Activated CD8-positive, alpha-beta memory T cell treated with anti-CD3 and anti-CD28 coated beads, Interleukin-2, amount 10 ng/mL, durations not matched to agents 7 days and 5 days (primary cell): ENCODE measurements at regions not wholly inside any gene's neighbourhood (a gene's known extent, or its start where the extent isn't known, plus 50 kb on each side); places are given as distances from the start of the nearest gene placed in this dataset.

ENCODE experiments used
- ATAC-seq: fragments of 150-1000 bp; cut with Tn5 transposase; one replicate; pipeline ENCODE4 v1.10.0; 2021; ENCODE audit warnings: moderate library complexity
- CTCF ChIA-PET: fragments of 350-600 bp; sonication (Branson Sonifier 250); formaldehyde crosslinking; loops from one replicate; lab custom pipeline; 2021; ENCODE audit warnings: antibody characterized with exemption; lab: Charles Lee
- DNase-seq: peaks from one replicate; pipeline ENCODE4 v3.0.0-alpha.2; 2020
- H3K27ac Mint-ChIP-seq: one replicate; pipeline ENCODE4 v1.8.0; 2021; ENCODE audit warnings: mild to moderate bottlenecking, mixed read lengths
- H3K27me3 Mint-ChIP-seq: one replicate; pipeline ENCODE4 v1.8.0; 2021; ENCODE audit warnings: mixed read lengths
- H3K36me3 Mint-ChIP-seq: one replicate; pipeline ENCODE4 v1.8.0; 2021; ENCODE audit warnings: mild to moderate bottlenecking, mixed read lengths
- H3K4me1 Mint-ChIP-seq: one replicate; pipeline ENCODE4 v1.8.0; 2021; ENCODE audit warnings: mixed read lengths
- H3K4me3 Mint-ChIP-seq: one replicate; pipeline ENCODE4 v1.8.0; 2021; ENCODE audit warnings: mild to moderate bottlenecking, moderate library complexity, mixed read lengths
- H3K9me3 Mint-ChIP-seq: one replicate; pipeline ENCODE4 v1.8.0; 2022; ENCODE audit warnings: low read depth, mixed read lengths

DNA sequence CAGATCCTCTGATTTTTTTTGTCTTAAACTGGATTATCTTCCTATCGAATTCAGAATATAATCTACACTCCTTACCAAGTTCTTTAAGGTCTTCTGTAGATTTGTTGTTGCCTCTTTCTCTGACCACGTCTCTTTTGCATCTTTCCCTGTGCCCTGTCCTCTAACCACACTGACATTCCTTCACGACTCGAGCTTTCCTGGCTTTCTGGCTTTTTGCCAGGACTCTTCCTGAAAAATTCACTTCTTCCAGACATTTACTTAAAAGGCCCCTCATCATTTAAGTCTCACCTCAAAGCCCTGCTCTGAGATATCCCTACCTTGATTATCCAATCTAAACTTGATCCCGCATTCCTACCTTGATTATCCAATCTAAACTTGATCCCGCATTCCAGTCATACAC lies 422.3 kb upstream of the DCN start:
- ATAC-seq (no peak), DNase-seq (no peak)
- no peaks in the 10 kb centered on the region for H3K27me3 Mint-ChIP-seq
- H3K4me1 Mint-ChIP-seq = no peaks in the 10 kb centered on the region
- no peaks in the 10 kb centered on the region for H3K36me3 Mint-ChIP-seq
- peaks cover 3% of the 10 kb centered on the region for H3K9me3 Mint-ChIP-seq
- H3K4me3 Mint-ChIP-seq = no peak overlapping the region
- no peak overlapping the region for H3K27ac Mint-ChIP-seq
- CTCF ChIA-PET = no interaction called here

DNA sequence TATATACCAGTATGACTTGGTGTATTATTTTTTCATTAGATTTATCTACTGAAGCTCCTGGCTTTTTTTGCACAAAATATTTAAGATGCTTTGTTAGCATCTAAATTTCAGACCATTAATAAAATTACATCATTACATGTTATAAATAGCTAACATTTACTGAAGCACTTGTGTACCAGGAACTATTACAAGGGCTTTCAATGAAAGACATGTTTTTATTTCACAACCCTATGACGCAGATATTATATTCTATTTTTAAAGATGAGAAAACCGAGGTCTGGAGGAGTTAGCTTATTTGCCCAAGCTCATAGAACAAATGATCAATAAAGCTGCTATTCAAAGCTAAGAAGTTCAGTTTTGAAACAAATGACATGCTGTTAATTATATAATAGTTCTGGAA lies 420.4 kb upstream of the DCN start:
- Mint-ChIP-seq H3K9me3 (peaks cover 3% of the 10 kb centered on the region), H3K36me3 (no peaks in the 10 kb centered on the region), H3K27ac (no peak overlapping the region), H3K4me3 (no peak overlapping the region), H3K4me1 (no peaks in the 10 kb centered on the region), H3K27me3 (no peaks in the 10 kb centered on the region)
- DNase-seq (no peak), ATAC-seq (no peak)
- CTCF ChIA-PET = no interaction called here

DNA sequence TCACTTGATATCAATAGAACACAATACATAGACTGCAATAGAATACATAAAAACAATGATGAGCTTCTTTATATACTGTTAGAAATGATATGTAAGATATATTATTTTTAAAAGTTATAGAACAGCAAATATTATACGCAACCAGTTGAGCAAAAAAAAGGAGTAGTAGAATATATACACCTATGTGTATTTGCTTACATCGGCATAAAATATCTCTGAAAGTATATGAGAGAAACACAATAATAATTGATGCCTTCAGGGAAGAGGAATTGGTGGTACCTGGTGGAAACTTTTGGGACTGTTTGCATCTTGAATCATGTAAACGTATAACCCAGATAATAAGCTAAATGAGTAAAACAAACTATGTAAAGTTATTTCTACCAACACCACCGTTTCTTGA lies 418.4 kb upstream of the DCN start:
- Mint-ChIP-seq H3K27me3 (no peaks in the 10 kb centered on the region), H3K4me1 (no peaks in the 10 kb centered on the region), H3K27ac (no peak overlapping the region), H3K36me3 (no peaks in the 10 kb centered on the region), H3K4me3 (no peak overlapping the region), H3K9me3 (peaks cover 3% of the 10 kb centered on the region)
- ATAC-seq (no peak), DNase-seq (no peak)
- CTCF ChIA-PET = no interaction called here

DNA sequence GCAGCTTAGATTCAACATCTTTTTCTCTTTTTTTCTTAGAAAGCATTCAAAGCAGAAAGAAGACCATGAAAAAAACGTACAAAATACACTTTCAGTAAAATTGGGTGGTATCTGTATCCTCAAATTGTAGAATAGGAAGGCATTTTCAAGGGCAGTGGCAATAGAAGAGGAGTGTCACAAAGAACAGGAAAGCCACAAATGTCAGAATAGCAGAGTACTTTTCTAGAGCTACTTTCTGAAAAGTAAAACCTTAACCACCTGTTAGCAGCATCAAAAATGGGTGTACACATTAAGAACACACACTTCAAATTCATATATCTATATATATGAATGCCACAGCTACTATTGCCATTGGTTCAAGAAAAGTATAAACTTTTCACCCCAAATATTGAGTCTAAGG lies 412.1 kb upstream of the DCN start:
- no peak overlapping the region for H3K27ac Mint-ChIP-seq
- CTCF ChIA-PET = interaction anchor here (1.0 kb wide), 1 partner anchor 17 kb away, joined by 3 read pairs; no protein-coding TSS in a partner anchor
- no peaks in the 10 kb centered on the region for H3K36me3 Mint-ChIP-seq
- H3K4me3 Mint-ChIP-seq = no peak overlapping the region
- no peak for ATAC-seq
- DNase-seq = no peak
- peaks cover 6% of the 10 kb centered on the region for H3K4me1 Mint-ChIP-seq
- no peaks in the 10 kb centered on the region for H3K9me3 Mint-ChIP-seq
- H3K27me3 Mint-ChIP-seq = no peaks in the 10 kb centered on the region

DNA sequence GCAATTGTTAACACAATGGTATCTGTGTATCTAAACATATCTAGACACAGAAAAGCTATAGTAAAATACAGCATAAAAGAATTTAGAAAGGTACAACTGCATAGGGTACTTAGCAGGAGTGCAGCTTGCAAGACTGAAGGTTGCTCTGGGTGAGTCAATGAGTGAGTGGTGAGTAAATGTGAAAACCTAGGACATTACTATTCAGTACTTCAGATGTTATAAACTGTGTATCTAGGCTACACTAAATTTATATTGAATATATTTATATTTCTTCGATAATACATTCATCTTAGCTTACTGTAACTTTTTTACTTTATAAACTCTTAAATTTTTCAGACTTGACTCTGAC lies 409.0 kb upstream of the DCN start:
- Mint-ChIP-seq H3K4me3 (no peak overlapping the region), H3K9me3 (no peaks in the 10 kb centered on the region), H3K27ac (no peak overlapping the region), H3K27me3 (no peaks in the 10 kb centered on the region), H3K4me1 (peaks cover 6% of the 10 kb centered on the region), H3K36me3 (no peaks in the 10 kb centered on the region)
- DNase-seq (no peak), ATAC-seq (no peak)
- CTCF ChIA-PET = interaction anchor here (0.6 kb wide), 1 partner anchor 113 kb away, joined by 3 read pairs; no protein-coding TSS in a partner anchor

DNA sequence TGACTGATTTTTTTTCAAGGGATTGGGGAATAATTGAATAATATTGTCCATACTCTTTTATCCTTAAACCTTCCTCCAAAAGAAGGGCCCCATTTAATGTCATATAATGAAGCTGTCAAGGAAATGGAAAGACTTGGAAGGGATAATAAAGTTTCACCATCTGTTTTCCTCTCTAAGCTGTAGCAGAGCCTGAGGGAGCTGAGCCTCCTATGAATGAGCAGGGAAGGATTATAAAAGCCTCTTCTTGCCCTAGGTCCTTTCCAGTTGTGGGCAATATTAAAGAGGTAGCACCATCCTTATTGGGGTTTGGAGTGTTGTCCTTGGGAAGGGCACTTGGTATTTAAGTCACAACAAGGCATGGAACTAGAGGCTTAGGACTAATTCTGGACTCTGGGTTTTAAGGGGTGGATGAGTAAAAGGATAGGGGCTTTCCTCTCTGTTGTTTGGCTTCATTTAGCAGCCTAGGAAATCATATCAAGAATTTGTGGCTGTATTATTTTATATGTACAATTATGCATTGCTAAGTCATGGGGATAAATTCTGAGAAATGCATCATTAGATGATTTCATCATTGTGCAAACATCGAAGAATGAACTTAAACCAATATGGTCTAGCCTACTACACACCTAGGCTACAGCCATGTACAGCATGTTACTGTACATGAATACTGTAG lies 408.5 kb upstream of the DCN start:
- CTCF ChIA-PET = interaction anchor here (0.6 kb wide), 1 partner anchor 113 kb away, joined by 3 read pairs; no protein-coding TSS in a partner anchor
- no peak for ATAC-seq
- H3K4me3 Mint-ChIP-seq = no peak overlapping the region
- peaks cover 6% of the 10 kb centered on the region for H3K4me1 Mint-ChIP-seq
- no peaks in the 10 kb centered on the region for H3K36me3 Mint-ChIP-seq
- H3K27me3 Mint-ChIP-seq = no peaks in the 10 kb centered on the region
- no peak for DNase-seq
- no peaks in the 10 kb centered on the region for H3K9me3 Mint-ChIP-seq
- no peak overlapping the region for H3K27ac Mint-ChIP-seq

DNA sequence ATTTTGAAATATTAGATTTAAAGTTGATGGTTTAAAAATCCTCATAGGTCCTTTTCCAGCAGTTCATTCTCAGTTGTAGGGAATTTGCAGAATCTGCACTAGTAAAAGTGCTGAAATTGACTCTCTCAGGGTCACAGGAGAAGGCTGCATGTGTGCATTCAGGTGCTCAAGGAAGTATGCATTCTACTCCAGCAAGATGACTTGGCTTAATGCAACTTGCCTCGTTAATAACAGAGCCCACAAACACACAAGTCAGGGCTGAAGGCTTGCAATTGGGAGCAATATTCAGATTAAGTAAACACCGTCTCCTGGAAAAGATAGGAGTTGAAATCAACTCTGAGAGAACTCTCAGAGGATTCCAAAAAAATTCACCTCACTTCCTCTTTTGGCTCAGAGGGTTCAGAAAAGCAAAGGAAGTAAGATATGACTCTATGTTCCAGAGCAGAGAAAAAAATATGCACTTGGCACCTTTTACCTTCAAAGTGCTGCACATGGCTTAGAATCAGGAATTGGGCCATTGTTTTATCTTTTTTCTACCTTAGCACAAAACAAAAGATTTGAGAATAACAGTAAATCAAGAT lies 406.3 kb upstream of the DCN start:
- H3K27me3 Mint-ChIP-seq = no peaks in the 10 kb centered on the region
- no peaks in the 10 kb centered on the region for H3K9me3 Mint-ChIP-seq
- H3K4me1 Mint-ChIP-seq = peaks cover 6% of the 10 kb centered on the region
- CTCF ChIA-PET = no interaction called here
- no peaks in the 10 kb centered on the region for H3K36me3 Mint-ChIP-seq
- H3K4me3 Mint-ChIP-seq = no peak overlapping the region
- ATAC-seq = no peak
- no peak for DNase-seq
- no peak overlapping the region for H3K27ac Mint-ChIP-seq

DNA sequence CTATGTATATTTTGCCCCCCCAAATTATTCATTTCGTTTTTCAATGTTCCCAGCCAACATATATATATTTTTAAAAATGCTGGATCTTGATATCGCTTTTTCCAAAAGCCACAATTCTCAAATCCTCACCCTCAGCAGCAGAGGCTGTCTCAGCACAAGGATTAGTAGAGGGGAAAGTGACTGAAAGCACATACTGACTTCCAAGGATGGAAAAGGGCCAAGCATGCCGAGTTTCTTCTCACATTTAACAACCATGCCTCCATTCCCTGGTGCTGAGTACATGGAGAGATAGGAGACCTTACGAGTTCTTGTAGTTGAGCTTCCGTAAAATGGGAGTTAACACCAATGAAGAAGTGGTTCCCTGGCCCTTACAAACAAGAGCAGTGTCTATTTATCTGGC lies 403.4 kb upstream of the DCN start:
- no peaks in the 10 kb centered on the region for H3K36me3 Mint-ChIP-seq
- H3K27ac Mint-ChIP-seq = no peak overlapping the region
- DNase-seq (no peak), ATAC-seq (no peak)
- CTCF ChIA-PET = no interaction called here
- H3K4me3 Mint-ChIP-seq = no peak overlapping the region
- no peaks in the 10 kb centered on the region for H3K9me3 Mint-ChIP-seq
- H3K27me3 Mint-ChIP-seq = no peaks in the 10 kb centered on the region
- H3K4me1 Mint-ChIP-seq = no peaks in the 10 kb centered on the region

DNA sequence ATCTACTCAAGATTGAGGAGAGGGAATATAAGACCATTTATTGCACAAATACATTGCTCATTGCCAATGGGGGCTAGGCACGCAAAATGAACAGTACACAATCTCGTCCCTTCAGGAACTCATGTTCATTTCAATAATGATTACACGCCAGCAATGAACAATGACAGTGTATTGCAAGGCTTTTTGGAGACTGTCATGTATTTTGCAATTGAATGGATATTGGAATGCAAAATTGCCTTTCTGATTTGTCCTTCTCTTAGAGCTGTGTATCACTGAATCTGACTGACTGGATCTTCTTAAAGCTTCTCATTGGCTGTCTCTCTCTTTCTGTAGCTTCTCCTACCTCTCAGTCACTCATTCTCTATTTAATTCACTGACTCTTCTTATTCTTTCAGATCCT lies 400.2 kb upstream of the DCN start:
- Mint-ChIP-seq H3K4me1 (peaks cover 2% of the 10 kb centered on the region), H3K27ac (no peak overlapping the region), H3K27me3 (no peaks in the 10 kb centered on the region), H3K4me3 (no peak overlapping the region), H3K9me3 (no peaks in the 10 kb centered on the region), H3K36me3 (no peaks in the 10 kb centered on the region)
- no peak for ATAC-seq
- no peak for DNase-seq
- CTCF ChIA-PET = no interaction called here

DNA sequence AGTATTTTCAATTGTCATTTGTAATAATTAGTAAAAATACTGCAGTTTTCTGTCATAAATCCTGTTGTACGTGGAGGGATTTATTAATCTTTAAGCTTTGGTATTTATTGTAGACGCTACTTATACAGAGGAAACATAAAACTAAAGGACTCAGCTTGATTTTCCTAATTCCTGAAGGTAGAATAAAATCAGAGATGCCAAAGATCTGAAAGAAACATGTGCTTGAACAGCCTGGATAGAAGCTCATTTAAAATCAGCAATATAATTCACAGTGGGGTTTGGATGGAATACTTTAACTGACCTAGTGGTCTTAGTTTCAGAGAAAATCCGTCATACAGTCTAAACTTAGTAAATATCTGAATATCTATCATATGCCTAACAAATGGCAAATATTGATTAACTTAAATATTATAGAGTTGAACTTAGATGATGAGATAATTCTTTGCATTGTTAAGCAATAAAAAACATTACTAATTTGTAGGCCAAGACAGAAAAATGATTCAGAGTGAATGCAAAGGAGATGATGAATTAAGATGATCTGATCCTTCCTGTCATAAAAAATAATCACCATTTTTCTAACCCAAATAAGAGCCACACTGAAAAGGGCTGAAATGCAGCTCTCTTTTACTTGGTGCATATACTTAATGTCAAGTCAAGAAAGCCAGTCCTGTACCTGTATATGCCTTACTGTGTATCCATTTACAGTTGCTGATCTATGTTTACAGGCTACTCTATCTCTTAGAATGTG lies 397.1 kb upstream of the DCN start:
- ATAC-seq (no peak), DNase-seq (no peak)
- no peaks in the 10 kb centered on the region for H3K27me3 Mint-ChIP-seq
- H3K4me1 Mint-ChIP-seq = peaks cover 5% of the 10 kb centered on the region
- H3K36me3 Mint-ChIP-seq = no peaks in the 10 kb centered on the region
- H3K4me3 Mint-ChIP-seq = no peak overlapping the region
- no peaks in the 10 kb centered on the region for H3K9me3 Mint-ChIP-seq
- CTCF ChIA-PET = interaction anchor here (1.6 kb wide), 1 partner anchor 232 kb away, joined by 5 read pairs; no protein-coding TSS in a partner anchor
- H3K27ac Mint-ChIP-seq = no peak overlapping the region

DNA sequence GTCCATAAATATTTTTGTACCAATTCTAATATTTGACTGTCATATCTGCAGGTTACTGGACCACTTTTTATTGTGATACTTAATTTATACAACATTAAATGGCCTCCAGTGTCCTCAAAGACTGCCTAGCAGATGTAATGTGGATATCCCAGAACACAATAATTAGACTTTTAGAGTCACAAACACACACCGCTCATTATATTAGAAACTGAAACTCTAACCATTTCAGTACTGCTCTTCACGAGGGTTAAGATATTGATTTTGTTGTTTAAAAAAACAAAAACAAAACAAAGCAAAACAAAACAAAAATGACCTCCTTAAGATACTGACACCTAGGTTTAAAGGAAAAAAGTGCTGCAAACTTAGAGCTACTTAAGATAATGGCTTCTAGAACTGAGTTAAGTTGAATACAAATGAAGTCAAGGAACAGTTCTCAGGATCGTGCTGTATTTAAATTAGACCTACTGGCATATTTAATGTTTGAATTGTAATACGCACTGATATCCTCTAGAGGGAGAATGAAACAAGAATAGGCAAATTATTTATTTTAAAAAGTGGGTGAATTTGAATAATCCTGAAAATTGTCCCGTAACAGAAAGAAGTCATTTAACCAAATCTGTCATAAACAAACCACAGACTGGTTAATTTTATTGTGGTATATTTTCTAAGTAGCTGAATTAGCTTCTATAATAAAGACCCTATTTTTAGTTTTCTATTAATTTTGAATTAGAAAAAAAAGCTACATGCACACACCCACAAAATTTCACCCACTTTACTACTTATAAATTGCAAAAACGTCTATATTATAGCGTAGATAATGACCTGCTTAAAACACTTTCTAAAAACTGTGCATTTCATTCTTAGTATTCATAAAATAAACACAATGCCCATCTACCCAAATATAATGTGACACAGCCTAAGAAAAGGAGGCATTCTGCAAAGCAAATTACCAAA lies 395.2 kb upstream of the DCN start:
- DNase-seq = no peak
- CTCF ChIA-PET = interaction anchor here (0.6 to 1.7 kb wide), 5 partner anchors 9 to 234 kb away, joined by 3 to 5 read pairs (median 3); no protein-coding TSS in a partner anchor
- H3K9me3 Mint-ChIP-seq = no peaks in the 10 kb centered on the region
- peaks cover 5% of the 10 kb centered on the region for H3K4me1 Mint-ChIP-seq
- no peaks in the 10 kb centered on the region for H3K36me3 Mint-ChIP-seq
- H3K27me3 Mint-ChIP-seq = no peaks in the 10 kb centered on the region
- ATAC-seq = peak; percentile 53
- peak overlapping the region; percentile 68 for H3K4me3 Mint-ChIP-seq
- peak overlapping the region; percentile 54 for H3K27ac Mint-ChIP-seq

DNA sequence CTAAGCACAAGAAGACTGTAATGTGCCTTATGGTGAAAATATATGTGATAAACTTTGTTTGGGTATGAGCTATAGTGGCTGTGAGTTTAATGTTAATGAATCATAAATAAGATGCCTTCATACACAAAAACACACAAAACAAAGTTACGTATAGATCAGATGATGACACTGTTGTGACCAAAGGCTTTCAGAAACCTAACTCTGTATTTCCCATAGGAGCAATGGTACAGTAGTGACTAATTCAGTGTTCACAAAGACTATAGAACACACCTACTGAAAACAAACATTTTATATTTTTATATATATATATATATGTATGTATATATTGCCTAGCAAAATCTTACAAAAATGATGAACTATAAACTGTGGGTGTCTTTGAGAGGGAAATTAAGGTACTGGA lies 393.8 kb upstream of the DCN start:
- Mint-ChIP-seq H3K4me1 (peaks cover 5% of the 10 kb centered on the region), H3K4me3 (no peak overlapping the region), H3K27ac (no peak overlapping the region), H3K9me3 (no peaks in the 10 kb centered on the region), H3K27me3 (no peaks in the 10 kb centered on the region), H3K36me3 (no peaks in the 10 kb centered on the region)
- DNase-seq (no peak), ATAC-seq (no peak)
- CTCF ChIA-PET = interaction anchor here (1.1 kb wide), 1 partner anchor 568 kb away, joined by 3 read pairs; no protein-coding TSS in a partner anchor

DNA sequence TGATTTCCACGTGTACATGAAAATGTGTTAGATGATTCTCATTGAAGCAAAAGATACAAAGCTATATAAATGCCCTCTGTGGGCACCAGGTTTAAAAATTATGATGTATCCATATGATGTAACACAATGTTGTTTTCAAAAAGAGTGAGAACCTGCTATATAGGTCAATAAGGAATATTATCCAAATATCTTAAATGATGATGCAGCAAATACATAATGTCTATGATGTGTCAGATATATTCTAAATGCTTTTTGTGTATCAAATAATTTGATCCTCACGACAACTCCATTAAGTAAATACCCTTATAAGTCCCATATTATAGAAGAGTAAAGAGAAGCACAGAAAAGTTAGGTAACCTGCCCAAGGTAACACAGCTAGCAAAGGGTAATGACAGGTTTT lies 393.0 kb upstream of the DCN start:
- Mint-ChIP-seq H3K36me3 (no peaks in the 10 kb centered on the region), H3K4me3 (no peak overlapping the region), H3K4me1 (peaks cover 5% of the 10 kb centered on the region), H3K27me3 (no peaks in the 10 kb centered on the region), H3K27ac (no peak overlapping the region), H3K9me3 (no peaks in the 10 kb centered on the region)
- ATAC-seq (no peak), DNase-seq (no peak)
- CTCF ChIA-PET = interaction anchor here (1.1 to 1.4 kb wide), 2 partner anchors 194 to 569 kb away, joined by 3 read pairs; no protein-coding TSS in a partner anchor
